H1 (cell line): ENCODE measurements at regions not wholly inside any gene's neighbourhood (a gene's known extent, or its start where the extent isn't known, plus 50 kb on each side); places are given as distances from the start of the nearest gene placed in this dataset.

Experiments used
- CHD2 ChIP-seq: IDR thresholded peaks from 2 replicates; pipeline ENCODE4 v1.6.1; 2012; ENCODE audit warnings: low read length, improper control_type of control experiment
- TAF1 ChIP-seq: IDR thresholded peaks from 2 replicates; pipeline ENCODE4 v1.6.1; 2011; ENCODE audit warnings: mild to moderate bottlenecking, low read depth, low read length
- TF ChIP-seq, protein P1 (sequence below): fragments of 300-600 bp; sonication (generic); IDR thresholded peaks from 2 replicates; pipeline ENCODE4 v1.7.1; 2012; ENCODE audit warnings: low read length, moderate library complexity, mild to moderate bottlenecking, inconsistent platforms; ENCODE audit not compliant: insufficient replicate concordance

DNA sequence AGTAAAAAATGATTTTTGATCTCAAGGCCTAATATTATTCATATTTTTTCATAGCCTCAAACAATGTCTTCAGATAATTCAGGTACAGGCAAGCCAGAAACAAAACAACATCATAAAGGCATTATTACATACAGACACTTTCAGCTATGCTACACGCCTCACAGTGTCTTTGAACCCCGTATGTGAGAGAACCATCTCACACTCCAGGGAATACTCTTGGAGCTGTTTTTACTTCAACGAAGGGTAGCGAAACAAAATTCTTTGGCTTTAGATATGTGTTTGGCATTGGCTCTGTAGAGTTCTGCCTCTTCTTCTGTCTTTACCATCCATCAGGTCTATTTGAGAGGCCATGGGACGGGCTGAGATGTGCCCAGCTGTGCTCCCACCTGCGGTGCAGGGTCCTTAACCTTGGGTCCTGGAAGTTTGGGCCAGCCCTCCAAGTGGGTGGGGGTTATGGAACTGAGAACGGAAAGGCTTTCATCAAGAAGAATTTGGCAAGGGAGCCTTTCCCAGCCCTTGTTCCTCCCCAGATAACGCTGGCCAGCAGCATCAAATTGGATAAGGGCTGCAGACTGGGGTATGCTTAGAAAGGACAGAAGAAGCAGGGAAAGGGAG lies 276.9 kb downstream of the TCF7L2 start (continued):
- TF ChIP-seq, protein P1, sequence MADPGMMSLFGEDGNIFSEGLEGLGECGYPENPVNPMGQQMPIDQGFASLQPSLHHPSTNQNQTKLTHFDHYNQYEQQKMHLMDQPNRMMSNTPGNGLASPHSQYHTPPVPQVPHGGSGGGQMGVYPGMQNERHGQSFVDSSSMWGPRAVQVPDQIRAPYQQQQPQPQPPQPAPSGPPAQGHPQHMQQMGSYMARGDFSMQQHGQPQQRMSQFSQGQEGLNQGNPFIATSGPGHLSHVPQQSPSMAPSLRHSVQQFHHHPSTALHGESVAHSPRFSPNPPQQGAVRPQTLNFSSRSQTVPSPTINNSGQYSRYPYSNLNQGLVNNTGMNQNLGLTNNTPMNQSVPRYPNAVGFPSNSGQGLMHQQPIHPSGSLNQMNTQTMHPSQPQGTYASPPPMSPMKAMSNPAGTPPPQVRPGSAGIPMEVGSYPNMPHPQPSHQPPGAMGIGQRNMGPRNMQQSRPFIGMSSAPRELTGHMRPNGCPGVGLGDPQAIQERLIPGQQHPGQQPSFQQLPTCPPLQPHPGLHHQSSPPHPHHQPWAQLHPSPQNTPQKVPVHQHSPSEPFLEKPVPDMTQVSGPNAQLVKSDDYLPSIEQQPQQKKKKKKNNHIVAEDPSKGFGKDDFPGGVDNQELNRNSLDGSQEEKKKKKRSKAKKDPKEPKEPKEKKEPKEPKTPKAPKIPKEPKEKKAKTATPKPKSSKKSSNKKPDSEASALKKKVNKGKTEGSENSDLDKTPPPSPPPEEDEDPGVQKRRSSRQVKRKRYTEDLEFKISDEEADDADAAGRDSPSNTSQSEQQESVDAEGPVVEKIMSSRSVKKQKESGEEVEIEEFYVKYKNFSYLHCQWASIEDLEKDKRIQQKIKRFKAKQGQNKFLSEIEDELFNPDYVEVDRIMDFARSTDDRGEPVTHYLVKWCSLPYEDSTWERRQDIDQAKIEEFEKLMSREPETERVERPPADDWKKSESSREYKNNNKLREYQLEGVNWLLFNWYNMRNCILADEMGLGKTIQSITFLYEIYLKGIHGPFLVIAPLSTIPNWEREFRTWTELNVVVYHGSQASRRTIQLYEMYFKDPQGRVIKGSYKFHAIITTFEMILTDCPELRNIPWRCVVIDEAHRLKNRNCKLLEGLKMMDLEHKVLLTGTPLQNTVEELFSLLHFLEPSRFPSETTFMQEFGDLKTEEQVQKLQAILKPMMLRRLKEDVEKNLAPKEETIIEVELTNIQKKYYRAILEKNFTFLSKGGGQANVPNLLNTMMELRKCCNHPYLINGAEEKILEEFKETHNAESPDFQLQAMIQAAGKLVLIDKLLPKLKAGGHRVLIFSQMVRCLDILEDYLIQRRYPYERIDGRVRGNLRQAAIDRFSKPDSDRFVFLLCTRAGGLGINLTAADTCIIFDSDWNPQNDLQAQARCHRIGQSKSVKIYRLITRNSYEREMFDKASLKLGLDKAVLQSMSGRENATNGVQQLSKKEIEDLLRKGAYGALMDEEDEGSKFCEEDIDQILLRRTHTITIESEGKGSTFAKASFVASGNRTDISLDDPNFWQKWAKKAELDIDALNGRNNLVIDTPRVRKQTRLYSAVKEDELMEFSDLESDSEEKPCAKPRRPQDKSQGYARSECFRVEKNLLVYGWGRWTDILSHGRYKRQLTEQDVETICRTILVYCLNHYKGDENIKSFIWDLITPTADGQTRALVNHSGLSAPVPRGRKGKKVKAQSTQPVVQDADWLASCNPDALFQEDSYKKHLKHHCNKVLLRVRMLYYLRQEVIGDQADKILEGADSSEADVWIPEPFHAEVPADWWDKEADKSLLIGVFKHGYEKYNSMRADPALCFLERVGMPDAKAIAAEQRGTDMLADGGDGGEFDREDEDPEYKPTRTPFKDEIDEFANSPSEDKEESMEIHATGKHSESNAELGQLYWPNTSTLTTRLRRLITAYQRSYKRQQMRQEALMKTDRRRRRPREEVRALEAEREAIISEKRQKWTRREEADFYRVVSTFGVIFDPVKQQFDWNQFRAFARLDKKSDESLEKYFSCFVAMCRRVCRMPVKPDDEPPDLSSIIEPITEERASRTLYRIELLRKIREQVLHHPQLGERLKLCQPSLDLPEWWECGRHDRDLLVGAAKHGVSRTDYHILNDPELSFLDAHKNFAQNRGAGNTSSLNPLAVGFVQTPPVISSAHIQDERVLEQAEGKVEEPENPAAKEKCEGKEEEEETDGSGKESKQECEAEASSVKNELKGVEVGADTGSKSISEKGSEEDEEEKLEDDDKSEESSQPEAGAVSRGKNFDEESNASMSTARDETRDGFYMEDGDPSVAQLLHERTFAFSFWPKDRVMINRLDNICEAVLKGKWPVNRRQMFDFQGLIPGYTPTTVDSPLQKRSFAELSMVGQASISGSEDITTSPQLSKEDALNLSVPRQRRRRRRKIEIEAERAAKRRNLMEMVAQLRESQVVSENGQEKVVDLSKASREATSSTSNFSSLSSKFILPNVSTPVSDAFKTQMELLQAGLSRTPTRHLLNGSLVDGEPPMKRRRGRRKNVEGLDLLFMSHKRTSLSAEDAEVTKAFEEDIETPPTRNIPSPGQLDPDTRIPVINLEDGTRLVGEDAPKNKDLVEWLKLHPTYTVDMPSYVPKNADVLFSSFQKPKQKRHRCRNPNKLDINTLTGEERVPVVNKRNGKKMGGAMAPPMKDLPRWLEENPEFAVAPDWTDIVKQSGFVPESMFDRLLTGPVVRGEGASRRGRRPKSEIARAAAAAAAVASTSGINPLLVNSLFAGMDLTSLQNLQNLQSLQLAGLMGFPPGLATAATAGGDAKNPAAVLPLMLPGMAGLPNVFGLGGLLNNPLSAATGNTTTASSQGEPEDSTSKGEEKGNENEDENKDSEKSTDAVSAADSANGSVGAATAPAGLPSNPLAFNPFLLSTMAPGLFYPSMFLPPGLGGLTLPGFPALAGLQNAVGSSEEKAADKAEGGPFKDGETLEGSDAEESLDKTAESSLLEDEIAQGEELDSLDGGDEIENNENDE = no peak
- no peak for TF ChIP-seq CHD2
- no peak for TF ChIP-seq TAF1
